COLO668 (cell line): ENCODE measurements at regions not wholly inside any gene's neighbourhood (a gene's known extent, or its start where the extent isn't known, plus 50 kb on each side); places are given as distances from the start of the nearest gene placed in this dataset.

Source experiments
- DNase-seq: peaks from one replicate; lab custom pipeline; 2025; ENCODE audit not compliant: unreplicated experiment; lab: John Stamatoyannopoulos, UW

DNA sequence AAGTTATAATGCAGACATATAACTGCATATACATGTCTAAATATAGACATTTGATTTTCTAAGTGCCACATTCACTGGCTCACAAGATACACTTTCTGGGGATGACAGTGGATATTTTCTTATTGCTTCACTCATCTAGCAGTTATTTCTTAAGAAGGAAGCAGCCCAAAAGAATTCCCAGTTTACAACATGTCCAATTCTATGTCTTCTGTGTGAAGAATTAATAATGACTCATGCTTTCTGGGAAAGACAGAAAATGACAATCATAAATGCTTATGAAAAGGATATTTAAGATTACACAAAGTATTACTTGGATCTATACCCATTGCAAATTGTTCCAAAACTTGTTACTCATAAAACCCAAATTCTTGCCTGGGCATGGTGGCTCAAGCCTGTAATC is 543.4 kb downstream of the SUCLA2 start:
- no peak for DNase-seq

DNA sequence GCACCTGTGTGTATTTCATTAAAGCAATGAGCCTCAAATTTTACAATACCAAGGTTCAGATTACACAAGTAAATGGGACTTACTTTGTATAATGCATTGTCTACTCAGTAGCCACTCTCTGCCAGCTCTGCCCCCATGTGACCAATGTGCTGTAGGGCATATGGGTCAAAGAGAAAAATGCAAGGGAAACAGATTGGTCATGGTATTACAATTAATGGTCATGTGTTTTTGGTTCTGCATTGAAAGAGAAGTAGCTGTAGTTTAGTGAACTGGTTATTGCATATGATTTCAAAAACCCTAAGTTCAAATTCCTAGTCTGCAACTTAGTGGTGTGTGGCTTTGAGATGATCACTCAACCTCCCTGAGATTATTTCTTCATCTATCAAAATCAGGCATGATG is 545.4 kb downstream of the SUCLA2 start:
- DNase-seq, result peak; percentile 24

DNA sequence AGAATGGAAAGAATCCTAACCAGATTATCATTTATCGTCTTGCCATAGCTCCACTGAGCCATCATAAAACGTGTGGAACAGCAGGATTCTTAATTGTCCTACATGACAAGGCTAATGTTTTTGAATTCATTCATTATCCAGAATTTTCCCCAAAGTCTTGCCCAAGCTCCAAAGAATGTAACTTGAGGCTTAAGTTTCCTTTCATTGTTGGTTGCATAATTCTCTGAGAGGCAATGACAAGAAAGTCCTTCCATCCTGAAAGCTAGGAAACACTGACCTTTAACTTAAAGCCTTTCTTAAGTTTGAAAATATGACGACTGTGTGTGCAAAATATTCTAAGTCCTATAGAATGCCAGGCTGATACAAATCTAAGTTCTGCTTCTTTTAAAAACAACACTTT is 546.1 kb downstream of the SUCLA2 start:
- no peak for DNase-seq

DNA sequence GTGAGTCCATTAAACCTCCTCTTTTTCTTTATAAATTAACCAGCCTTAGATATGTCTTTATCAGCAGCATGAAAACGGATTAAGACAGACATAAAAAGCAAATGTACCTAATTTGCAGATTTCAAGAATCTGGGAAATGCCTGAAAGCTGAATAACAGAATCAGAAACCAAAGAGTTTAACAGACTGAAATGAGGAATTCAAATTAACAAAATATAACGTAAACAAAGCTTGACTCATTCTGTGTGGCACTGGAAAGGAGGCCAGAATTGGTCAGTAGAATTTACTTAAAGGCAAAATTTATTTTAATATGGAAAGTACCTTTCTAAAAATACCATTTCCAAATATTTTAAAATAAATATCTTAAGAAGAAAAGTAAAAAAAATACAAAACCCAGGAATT is 540.6 kb upstream of the HTR2A start:
- no peak for DNase-seq

DNA sequence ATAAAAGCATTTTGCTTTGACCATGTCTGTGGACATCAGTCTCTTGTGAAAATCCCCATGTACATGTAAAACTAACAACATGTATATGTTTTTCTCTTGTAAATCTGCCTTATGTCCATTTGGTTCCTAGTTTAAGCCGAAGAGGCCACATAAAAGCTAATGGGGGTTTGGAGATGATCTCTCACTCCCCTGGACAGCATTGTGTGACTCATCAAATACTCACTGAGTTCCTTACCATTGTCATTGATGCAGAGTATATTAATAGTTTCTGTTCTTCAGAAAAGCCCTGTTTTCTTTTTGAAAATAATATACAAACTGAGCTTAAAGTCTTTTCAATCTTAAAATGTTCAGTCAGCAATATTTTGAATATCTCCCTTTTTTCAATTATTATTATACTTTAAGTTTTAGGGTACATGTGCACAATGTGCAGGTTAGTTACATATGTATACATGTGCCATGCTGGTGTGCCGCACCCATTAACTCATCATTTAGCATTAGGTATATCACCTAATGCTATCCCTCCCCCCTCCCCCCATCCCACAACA is 536.7 kb upstream of the HTR2A start:
- DNase-seq, result no peak

DNA sequence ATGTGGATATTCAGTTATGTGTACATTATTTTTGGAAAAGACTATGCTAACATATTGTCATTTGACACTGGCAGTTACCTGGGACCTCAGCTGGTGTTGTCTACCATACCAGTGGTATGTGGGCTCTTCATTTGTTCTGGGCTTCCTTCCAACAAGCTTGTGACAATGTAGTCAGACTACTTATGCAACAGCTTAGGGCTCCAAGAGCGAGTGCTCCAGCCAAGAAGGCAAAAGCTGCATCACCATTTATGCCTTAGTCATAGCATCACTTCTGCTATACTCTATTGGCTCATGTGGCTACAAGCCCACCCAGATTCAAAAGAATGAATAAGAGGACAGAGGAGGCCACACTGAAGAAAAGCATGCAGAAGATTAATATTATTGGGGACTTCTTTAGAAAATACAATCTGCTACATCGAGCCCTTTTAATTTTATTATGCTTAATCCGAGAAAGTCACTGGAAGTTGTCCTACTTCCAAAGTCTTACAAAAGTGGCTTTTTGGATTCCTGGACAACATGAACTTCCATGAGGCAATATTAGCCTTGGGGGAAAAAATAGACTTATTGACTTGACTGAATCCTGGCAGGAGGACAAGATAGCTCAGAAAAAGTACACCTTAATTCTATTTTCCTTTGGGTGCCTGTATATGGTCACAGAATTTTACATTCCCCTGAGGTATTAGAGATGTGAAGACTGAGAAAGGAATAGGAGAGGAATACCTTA is 529.4 kb upstream of the HTR2A start:
- no peak for DNase-seq

DNA sequence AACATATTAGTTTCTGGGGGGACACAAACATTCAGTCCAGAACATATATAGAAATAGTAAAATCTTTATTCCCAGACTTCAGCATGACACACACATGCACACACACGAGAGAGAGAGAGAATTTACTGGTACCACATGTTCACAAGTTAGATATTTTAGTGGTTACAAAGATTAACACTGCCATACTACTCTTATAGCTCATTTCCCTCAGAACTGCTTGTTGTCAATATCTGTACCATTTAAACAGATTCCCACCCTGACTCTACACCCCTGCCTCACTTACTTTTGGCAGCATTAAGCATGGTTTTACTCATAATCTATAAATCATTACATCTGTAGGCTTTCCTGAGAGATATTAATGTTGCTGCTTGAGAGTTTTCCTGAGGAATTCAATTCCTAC is 524.7 kb upstream of the HTR2A start:
- no peak for DNase-seq

DNA sequence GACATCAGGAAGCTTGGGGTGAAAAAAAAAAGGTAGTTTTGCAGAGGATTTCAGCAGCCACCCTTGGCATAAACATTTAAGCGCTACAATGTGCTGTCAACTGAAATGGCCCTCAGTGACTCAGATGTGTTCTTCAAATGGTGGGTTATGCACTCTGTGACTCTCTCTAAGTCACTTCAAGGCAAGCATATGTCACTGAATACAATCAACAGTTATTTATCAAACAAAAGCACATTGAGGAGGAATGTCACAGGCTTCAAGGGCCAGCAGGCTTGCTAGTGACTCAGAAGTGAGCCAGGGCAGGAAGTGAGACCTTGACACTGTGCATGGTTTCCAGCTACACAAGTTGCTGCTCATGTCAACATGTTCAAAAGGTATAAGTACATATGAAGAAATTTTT is 523.7 kb upstream of the HTR2A start:
- DNase-seq, result no peak

DNA sequence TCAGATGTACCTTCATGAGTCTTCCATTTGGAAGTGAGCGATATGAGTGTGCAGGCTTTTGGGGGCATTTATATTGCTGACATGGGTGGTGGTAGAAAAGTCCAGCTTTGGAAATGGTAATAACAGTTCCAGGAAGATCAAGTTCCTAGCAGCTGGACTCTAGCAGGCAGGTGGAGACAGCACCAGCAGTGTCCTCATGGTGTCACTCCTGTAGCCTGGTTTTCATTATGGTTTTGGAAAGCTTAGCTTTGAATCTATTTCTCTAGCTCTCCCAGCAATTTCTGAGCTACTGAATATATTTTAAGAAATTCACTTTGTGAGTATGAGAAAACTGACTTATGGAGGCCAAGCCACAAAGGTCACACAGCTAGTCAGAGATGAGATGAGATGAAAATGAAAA is 523.2 kb upstream of the HTR2A start:
- no peak for DNase-seq

DNA sequence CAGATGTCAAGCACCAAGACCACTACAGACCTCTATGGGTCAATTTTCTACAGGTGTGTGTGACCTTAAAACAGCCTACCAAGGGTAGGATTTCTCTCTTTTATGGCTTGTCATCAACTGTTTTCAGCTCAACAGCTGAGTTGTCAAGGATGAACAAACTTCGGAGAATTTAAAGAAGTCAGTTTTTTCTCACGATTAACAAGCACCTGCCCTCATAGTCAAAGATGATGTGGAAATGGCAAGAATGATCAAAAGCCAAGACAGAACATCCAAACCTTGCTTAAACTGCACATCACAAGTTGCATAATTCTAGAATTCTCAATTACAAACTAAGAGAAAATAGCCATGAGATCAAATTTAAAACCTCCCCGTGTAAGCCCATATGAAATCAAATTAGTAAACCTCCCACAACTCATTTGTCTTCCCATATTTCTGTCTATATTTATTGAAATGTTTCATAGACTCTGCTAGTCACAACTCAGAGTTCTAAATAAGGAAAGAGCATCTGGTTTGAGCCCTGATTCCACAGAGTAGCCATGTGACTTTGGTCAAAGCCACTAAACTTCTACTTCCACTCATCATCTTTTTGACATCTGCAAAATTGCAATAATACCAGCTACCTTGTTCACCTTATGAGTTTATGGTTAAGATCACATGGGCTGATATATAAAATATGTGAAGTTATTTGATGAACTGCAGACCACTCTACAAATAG is 521.5 kb upstream of the HTR2A start:
- no peak for DNase-seq

DNA sequence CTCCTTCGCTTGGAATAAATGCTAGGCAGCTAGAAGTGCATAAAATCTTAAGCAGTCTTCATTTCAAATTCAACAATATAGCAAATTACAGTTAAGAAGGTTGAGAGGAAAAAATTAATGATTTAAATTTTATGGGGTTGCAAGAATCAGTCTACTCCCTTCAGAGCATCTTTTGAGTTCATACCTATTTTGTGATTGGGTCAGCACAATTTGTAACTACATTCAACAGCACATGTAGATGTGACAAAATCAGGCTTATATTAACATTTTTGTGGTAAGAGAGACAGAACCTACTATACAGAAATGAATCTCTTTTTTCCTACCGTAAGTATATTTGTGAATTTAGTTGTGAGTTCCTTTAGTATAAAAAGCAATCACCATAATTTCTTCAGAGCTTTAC is 520.6 kb upstream of the HTR2A start:
- DNase-seq, result no peak

DNA sequence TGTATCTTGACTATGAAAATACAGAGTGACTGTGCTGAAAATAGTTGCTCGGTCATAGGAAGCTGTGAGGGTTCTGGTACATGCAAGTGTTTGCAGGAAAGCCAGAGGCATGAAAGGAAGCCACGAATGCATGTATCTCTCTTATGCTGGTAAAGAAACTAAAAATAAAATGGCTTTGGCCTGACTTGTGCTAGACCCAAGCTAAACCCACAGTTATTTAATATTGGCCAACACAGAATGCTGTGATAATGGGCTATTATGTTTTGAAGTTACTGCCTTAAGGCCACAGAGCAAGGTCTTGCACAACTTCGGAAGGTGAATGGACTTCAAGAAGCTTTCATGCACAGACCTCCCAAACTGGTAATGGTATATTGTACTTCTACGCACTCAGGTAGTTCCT is 518.2 kb upstream of the HTR2A start:
- no peak for DNase-seq

DNA sequence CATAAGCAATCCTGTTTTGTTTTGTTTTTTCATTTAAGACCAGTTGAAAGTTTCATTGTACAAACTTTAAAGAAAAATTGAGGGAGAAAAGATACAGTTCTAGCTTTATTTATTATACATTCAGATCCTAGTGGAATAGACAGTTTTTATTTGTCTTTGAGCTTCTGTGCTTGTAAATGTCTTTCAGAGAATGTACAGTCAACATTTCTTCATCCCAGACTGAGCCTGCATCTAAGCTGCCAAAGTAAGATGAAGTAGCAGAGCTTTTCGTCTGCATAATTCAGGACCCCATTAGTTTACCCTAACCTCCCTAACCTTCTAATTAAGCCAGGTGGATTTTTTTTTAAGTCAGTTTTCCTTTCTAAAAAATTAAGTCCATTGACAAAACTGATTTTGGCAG is 516.7 kb upstream of the HTR2A start:
- DNase-seq, result no peak

DNA sequence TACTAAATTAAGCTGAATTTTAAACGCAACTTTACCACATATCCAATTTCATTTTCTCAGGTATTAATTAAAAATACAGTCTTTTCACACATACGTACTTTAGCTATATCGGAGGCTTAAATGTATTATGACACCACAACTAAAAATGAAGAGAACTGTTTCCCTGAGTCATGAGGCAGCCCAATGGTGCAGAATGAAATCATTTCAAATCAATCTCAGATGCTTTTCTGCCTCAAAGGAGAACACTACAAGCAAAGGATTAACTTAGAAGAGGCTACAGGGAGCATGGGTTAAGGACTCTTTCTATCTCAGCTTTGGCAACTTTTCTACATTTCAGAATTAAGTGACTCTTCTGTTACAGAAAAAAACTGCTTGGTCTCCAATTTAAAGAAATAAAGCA is 516.3 kb upstream of the HTR2A start:
- no peak for DNase-seq

DNA sequence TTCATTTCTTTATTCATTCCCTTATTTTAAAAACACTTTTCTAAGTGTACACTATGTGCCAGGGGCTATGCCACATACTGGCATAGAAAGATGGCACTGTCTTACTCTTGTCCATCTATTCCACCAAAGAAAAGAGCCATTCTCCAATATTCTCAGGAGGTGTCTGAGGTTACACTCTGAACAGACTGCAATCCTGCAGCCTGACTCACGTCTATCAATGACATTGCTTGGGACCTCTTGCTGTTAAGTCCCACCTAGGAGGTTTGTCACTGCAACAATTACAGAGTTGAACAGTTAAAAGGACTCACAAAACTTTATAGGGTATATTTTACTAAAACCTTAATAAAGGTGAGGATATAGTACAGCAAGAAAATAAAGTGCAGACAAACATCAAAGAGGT is 512.9 kb upstream of the HTR2A start:
- no peak for DNase-seq

DNA sequence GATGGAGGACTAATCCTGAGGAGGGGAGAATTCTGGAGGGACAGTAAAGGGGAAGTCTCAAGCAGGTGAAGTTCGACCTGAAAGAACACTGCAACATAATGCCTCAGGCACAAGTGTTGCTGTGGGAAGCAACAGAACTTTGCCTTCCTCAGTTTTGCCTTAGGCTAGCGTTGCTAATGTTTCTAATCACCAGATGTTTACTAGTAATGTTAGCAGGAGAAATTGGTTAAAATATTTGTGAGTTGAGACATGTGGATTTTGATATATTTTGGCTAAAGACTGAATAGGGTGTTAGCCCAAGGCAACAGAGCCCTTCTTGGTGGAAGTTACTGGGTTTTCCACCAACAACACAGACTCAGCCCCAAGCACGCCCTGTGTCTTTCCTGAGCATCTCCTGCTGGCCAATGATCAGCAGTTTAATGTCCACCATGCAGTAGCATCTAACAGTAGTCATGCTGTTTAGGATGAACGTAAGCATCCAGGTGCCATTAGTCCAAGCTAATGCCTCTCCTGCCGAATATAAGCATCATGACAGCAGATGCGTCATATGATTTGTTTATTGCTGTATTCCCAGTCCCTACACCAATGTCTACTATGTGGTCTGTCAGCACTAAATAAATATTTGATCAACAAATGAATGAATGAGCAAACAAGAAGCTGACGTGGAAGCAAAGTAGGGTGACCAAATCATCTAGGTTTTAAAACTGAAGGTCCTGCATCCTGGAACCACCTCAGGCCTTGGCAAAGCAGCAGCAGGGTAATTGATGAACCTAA is 511.9 kb upstream of the HTR2A start:
- DNase-seq, result peak; percentile 53

DNA sequence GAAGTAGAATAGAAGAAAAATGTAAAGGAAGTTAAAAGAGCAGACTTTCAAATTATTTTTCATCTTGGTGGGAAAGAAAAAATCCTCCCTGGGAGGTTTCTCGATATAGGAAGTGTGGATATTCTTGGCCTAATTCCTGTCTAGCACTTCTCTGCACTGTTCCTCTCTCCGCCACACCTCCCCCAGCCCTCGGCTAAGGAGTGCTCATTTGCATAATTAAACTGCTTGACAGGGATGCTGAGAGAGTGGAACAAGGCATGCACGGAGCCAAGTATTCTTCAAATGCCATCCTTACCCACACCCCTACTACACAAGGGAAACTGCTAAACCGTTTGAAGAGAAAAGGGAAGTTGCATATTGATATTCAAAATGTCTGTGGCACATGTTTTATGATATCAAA is 511.0 kb upstream of the HTR2A start:
- no peak for DNase-seq

DNA sequence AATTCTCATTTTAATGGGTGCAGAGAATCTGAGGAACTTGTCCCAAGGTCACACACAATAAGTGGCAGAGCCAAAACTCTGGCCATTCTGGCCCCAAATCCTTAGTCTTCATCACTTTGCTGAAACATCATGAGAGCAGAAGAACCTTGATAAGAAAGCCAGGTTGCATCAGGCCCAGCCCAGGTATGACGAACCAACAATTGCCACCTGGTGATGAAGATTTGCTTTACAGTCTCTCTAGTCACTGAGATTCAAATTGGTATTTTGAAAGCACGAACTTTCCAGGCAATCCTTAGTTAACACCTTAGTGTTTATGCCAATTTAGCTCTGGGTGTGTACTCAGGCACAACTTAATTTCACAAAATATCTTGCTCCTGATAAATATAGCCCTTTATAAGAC is 502.7 kb upstream of the HTR2A start:
- no peak for DNase-seq

DNA sequence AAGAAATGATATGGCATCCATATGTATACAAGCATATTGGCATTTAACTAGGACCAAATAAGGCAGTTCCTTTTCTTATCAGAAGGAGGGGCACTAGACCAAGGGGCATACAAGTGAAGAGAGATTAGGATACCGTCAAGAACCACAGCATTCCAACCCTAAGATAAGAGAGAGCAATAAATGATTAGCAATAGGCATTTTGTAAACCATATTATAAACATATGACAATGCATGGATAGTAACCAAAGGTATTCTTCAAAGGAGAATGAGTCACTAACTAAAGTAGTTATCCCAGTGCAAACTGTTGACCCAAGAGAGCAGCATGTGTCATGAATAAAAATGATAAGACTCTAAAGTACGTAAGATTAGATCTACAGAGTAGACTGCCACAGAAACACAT is 500.9 kb upstream of the HTR2A start:
- no peak for DNase-seq

DNA sequence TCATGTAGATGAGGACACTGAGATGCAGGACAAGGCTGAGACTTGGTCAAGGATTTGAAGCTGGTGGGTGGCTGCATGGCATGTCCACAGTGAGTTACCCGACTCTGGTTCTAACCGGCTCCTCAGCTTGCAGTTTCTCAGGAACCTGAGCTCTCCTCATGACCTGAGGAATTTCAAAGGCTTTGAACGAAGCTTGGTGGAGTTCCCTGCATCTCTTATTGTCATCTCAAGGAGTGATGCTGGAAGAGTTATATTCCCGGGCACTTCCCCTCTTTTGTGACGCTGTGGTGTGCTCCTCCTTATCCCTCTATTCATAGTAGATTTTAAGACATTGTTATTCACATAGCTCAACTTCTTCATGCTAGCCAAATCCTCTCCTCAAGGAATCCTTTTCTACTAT is 500.1 kb upstream of the HTR2A start:
- no peak for DNase-seq

DNA sequence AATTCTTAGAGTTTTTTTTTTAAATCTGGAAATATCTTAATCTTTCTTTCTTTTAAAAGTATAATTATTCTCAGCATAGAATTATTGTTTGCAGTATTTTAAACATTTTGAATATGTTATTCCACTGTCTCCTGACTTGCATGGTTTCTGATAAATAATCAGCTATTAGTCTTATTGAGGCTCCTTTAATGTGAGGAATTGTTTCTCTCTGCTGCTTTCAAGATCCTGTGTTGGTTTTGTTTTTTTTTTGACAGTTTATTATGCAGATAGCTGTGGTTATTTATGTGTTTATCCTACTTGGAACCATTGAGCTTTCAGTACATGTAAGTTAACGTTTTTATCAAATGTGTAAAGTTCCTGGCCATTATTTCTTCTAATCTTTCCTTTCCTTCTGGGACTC is 477.9 kb upstream of the HTR2A start:
- no peak for DNase-seq

DNA sequence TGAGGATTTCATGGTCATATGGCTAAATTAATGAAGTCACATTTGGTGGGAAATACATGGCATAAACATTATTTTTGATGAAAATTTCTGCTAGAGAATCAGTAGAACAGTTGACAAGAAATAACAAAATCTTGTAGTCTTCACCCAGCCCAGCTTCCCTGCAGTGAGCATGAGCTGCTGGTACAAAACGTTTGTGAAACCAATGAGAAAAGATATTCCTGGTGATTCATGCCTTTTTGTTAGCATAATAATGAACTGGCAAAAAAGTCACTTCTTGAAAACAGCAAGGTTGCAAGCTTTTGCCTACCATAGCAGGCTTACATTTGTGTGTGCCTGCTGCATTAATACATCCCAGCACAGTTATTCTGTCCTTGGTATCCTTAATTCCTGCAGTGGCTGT is 475.9 kb upstream of the HTR2A start:
- DNase-seq, result no peak
